ENCODE measurements at regions not wholly inside any gene's neighbourhood (a gene's known extent, or its start where the extent isn't known, plus 50 kb on each side); places are given as distances from the start of the nearest gene placed in this dataset.

- DNase-seq (ENCODE audit: extremely low spot score), result no peak
Measured at GRCh38 chr3:148408667-148409066, 289.0 kb upstream of the AGTR1 start.

GRCh38 chr3:148420242-148420641 lies 277.5 kb upstream of the AGTR1 start:
- Histone ChIP-seq H3K4me1 (ENCODE audit: insufficient read depth) (no peaks in the 10 kb centered on the region), H3K4me3 (ENCODE audit: low read depth, low read length) (no peak overlapping the region), H3K36me3 (ENCODE audit: insufficient read depth) (no peaks in the 10 kb centered on the region), H3K27ac (ENCODE audit: low read depth) (no peak overlapping the region)
- no peak for DNase-seq (ENCODE audit: extremely low spot score)
- WGBS, result 56% methylated on average over 6 of the region's 6 CpGs

More at GRCh38 chr3:148408667-148409066, 289.0 kb upstream of the AGTR1 start:
- no peaks in the 10 kb centered on the region for H3K36me3 ChIP-seq (ENCODE audit: insufficient read depth)
- H3K4me3 ChIP-seq (ENCODE audit: low read depth, low read length), result no peak overlapping the region
- H3K4me1 ChIP-seq (ENCODE audit: insufficient read depth), result no peaks in the 10 kb centered on the region
- no peak overlapping the region for H3K27ac ChIP-seq (ENCODE audit: low read depth)
- WGBS, result 88% methylated on average over 3 of the region's 3 CpGs

- H3K36me3 ChIP-seq (ENCODE audit: insufficient read depth), result no peaks in the 10 kb centered on the region
- H3K4me3 ChIP-seq (ENCODE audit: low read depth, low read length), result no peak overlapping the region
- 80% methylated on average over 3 of the region's 3 CpGs for WGBS
- H3K27ac ChIP-seq (ENCODE audit: low read depth), result no peak overlapping the region
- DNase-seq (ENCODE audit: extremely low spot score), result no peak
- no peaks in the 10 kb centered on the region for H3K4me1 ChIP-seq (ENCODE audit: insufficient read depth)
Measured at GRCh38 chr3:148428862-148429605, 268.7 kb upstream of the AGTR1 start.

- WGBS, result 47% methylated on average over 2 of the region's 2 CpGs
- Histone ChIP-seq H3K4me1 (ENCODE audit: insufficient read depth) (no peaks in the 10 kb centered on the region), H3K4me3 (ENCODE audit: low read depth, low read length) (no peak overlapping the region), H3K27ac (ENCODE audit: low read depth) (no peak overlapping the region), H3K36me3 (ENCODE audit: insufficient read depth) (no peaks in the 10 kb centered on the region)
- no peak for DNase-seq (ENCODE audit: extremely low spot score)
Measured at GRCh38 chr3:148433665-148434064, 264.0 kb upstream of the AGTR1 start.

- Histone ChIP-seq H3K4me1 (ENCODE audit: insufficient read depth) (no peaks in the 10 kb centered on the region), H3K27ac (ENCODE audit: low read depth) (no peak overlapping the region), H3K4me3 (ENCODE audit: low read depth, low read length) (no peak overlapping the region), H3K36me3 (ENCODE audit: insufficient read depth) (no peaks in the 10 kb centered on the region)
- no peak for DNase-seq (ENCODE audit: extremely low spot score)
Measured at GRCh38 chr3:148435534-148435933, 262.2 kb upstream of the AGTR1 start.

- Histone ChIP-seq H3K27ac (ENCODE audit: low read depth) (no peak overlapping the region), H3K4me1 (ENCODE audit: insufficient read depth) (no peaks in the 10 kb centered on the region), H3K4me3 (ENCODE audit: low read depth, low read length) (no peak overlapping the region), H3K36me3 (ENCODE audit: insufficient read depth) (no peaks in the 10 kb centered on the region)
- no peak for DNase-seq (ENCODE audit: extremely low spot score)
- WGBS, result 71% methylated on average over 3 of the region's 3 CpGs
Measured at GRCh38 chr3:148439254-148439822, 258.4 kb upstream of the AGTR1 start.

- H3K4me1 ChIP-seq (ENCODE audit: insufficient read depth), result no peaks in the 10 kb centered on the region
- no peak overlapping the region for H3K4me3 ChIP-seq (ENCODE audit: low read depth, low read length)
- H3K36me3 ChIP-seq (ENCODE audit: insufficient read depth), result no peaks in the 10 kb centered on the region
- 60% methylated on average over 1 of the region's 1 CpG for WGBS
- no peak overlapping the region for H3K27ac ChIP-seq (ENCODE audit: low read depth)
- no peak for DNase-seq (ENCODE audit: extremely low spot score)
Measured at GRCh38 chr3:148441191-148441590, 256.5 kb upstream of the AGTR1 start.

- Histone ChIP-seq H3K4me1 (ENCODE audit: insufficient read depth) (no peaks in the 10 kb centered on the region), H3K36me3 (ENCODE audit: insufficient read depth) (no peaks in the 10 kb centered on the region), H3K4me3 (ENCODE audit: low read depth, low read length) (no peak overlapping the region), H3K27ac (ENCODE audit: low read depth) (no peak overlapping the region)
- DNase-seq (ENCODE audit: extremely low spot score), result no peak
- 50% methylated on average over 5 of the region's 5 CpGs for WGBS
Measured at GRCh38 chr3:148450819-148451218, 246.9 kb upstream of the AGTR1 start.

GRCh38 chr3:148451969-148452368 lies 245.7 kb upstream of the AGTR1 start:
- H3K4me1 ChIP-seq (ENCODE audit: insufficient read depth), result no peaks in the 10 kb centered on the region
- no peak overlapping the region for H3K27ac ChIP-seq (ENCODE audit: low read depth)
- no peak overlapping the region for H3K4me3 ChIP-seq (ENCODE audit: low read depth, low read length)
- DNase-seq (ENCODE audit: extremely low spot score), result no peak
- no peaks in the 10 kb centered on the region for H3K36me3 ChIP-seq (ENCODE audit: insufficient read depth)

GRCh38 chr3:148453781-148454191 lies 243.9 kb upstream of the AGTR1 start:
- Histone ChIP-seq H3K4me3 (ENCODE audit: low read depth, low read length) (no peak overlapping the region), H3K4me1 (ENCODE audit: insufficient read depth) (no peaks in the 10 kb centered on the region), H3K36me3 (ENCODE audit: insufficient read depth) (no peaks in the 10 kb centered on the region), H3K27ac (ENCODE audit: low read depth) (no peak overlapping the region)
- no peak for DNase-seq (ENCODE audit: extremely low spot score)
- WGBS, result 38% methylated on average over 3 of the region's 3 CpGs

- DNase-seq (ENCODE audit: extremely low spot score), result no peak
- no peaks in the 10 kb centered on the region for H3K36me3 ChIP-seq (ENCODE audit: insufficient read depth)
- no peak overlapping the region for H3K4me3 ChIP-seq (ENCODE audit: low read depth, low read length)
- no peak overlapping the region for H3K27ac ChIP-seq (ENCODE audit: low read depth)
- H3K4me1 ChIP-seq (ENCODE audit: insufficient read depth), result no peaks in the 10 kb centered on the region
- 84% methylated on average over 4 of the region's 4 CpGs for WGBS
Measured at GRCh38 chr3:148455098-148455497, 242.6 kb upstream of the AGTR1 start.

GRCh38 chr3:148457886-148458285 lies 239.8 kb upstream of the AGTR1 start:
- H3K27ac ChIP-seq (ENCODE audit: low read depth), result no peak overlapping the region
- no peak for DNase-seq (ENCODE audit: extremely low spot score)
- H3K36me3 ChIP-seq (ENCODE audit: insufficient read depth), result no peaks in the 10 kb centered on the region
- H3K4me1 ChIP-seq (ENCODE audit: insufficient read depth), result no peaks in the 10 kb centered on the region
- WGBS, result 72% methylated on average over 1 of the region's 1 CpG
- H3K4me3 ChIP-seq (ENCODE audit: low read depth, low read length), result no peak overlapping the region

GRCh38 chr3:148459931-148460513 lies 237.7 kb upstream of the AGTR1 start:
- Histone ChIP-seq H3K27ac (ENCODE audit: low read depth) (no peak overlapping the region), H3K4me3 (ENCODE audit: low read depth, low read length) (no peak overlapping the region), H3K36me3 (ENCODE audit: insufficient read depth) (no peaks in the 10 kb centered on the region), H3K4me1 (ENCODE audit: insufficient read depth) (no peaks in the 10 kb centered on the region)
- DNase-seq (ENCODE audit: extremely low spot score), result no peak
- 84% methylated on average over 1 of the region's 1 CpG for WGBS

- DNase-seq (ENCODE audit: extremely low spot score), result no peak
- no peak overlapping the region for H3K27ac ChIP-seq (ENCODE audit: low read depth)
- no peaks in the 10 kb centered on the region for H3K36me3 ChIP-seq (ENCODE audit: insufficient read depth)
- WGBS, result 88% methylated on average over 3 of the region's 3 CpGs
- H3K4me1 ChIP-seq (ENCODE audit: insufficient read depth), result no peaks in the 10 kb centered on the region
- H3K4me3 ChIP-seq (ENCODE audit: low read depth, low read length), result no peak overlapping the region
Measured at GRCh38 chr3:148460686-148461085, 237.0 kb upstream of the AGTR1 start.
